HG03139 (cell line): ENCODE measurements at regions not wholly inside any gene's neighbourhood (a gene's known extent, or its start where the extent isn't known, plus 50 kb on each side); places are given as distances from the start of the nearest gene placed in this dataset.
"Not testable (repeated sequence)": the region's sequence is repeated elsewhere in the genome, so short reads cannot be mapped to it uniquely, and the experiment has no call there.

ENCODE experiments used
- ATAC-seq: cut with Tn5 transposase; IDR thresholded peaks from one replicate; pipeline ENCODE4 v1.9.1; 2021; ENCODE audit not compliant: unreplicated experiment

- no peak for ATAC-seq
These were observed 324.4 kb downstream of the CENPW start for GRCh38 chr6:126664271-126664670.

GRCh38 chr6:126665551-126665950 is 325.6 kb downstream of the CENPW start:
- no peak for ATAC-seq

GRCh38 chr6:126667071-126667470 is 327.2 kb downstream of the CENPW start:
- ATAC-seq, result no peak

- no peak for ATAC-seq
These were observed 327.8 kb downstream of the CENPW start for GRCh38 chr6:126667728-126668127.

GRCh38 chr6:126672649-126673048 is 332.7 kb downstream of the CENPW start:
- ATAC-seq, result peak; percentile 89

- not testable (repeated sequence) for ATAC-seq
These were observed 333.8 kb downstream of the CENPW start for GRCh38 chr6:126673749-126674148.

GRCh38 chr6:126682440-126682839 is 342.5 kb downstream of the CENPW start:
- ATAC-seq, result no peak

- ATAC-seq, result no peak
These were observed 345.3 kb downstream of the CENPW start for GRCh38 chr6:126685182-126685581.

- no peak for ATAC-seq
These were observed 357.2 kb downstream of the CENPW start for GRCh38 chr6:126696921-126697693.

GRCh38 chr6:126698732-126699240 is 358.9 kb downstream of the CENPW start:
- ATAC-seq, result no peak

- no peak for ATAC-seq
These were observed 362.0 kb downstream of the CENPW start for GRCh38 chr6:126701676-126702560.

GRCh38 chr6:126716032-126716431 is 376.1 kb downstream of the CENPW start:
- no peak for ATAC-seq

- ATAC-seq, result no peak
These were observed 377.1 kb downstream of the CENPW start for GRCh38 chr6:126716826-126717509.

GRCh38 chr6:126718600-126719327 is 378.8 kb downstream of the CENPW start:
- peak; percentile 69 for ATAC-seq

GRCh38 chr6:126720304-126720703 is 380.4 kb downstream of the CENPW start:
- no peak for ATAC-seq

- ATAC-seq, result no peak
These were observed 381.8 kb downstream of the CENPW start for GRCh38 chr6:126721581-126722160.

GRCh38 chr6:126722411-126722810 is 382.5 kb downstream of the CENPW start:
- no peak for ATAC-seq

GRCh38 chr6:126723541-126724170 is 383.7 kb downstream of the CENPW start:
- no peak for ATAC-seq

- no peak for ATAC-seq
These were observed 384.9 kb downstream of the CENPW start for GRCh38 chr6:126724821-126725220.

- not testable (repeated sequence) for ATAC-seq
These were observed 386.5 kb downstream of the CENPW start for GRCh38 chr6:126726454-126726853.
